GM12878 (cell line): ENCODE measurements at regions not wholly inside any gene's neighbourhood (a gene's known extent, or its start where the extent isn't known, plus 50 kb on each side); places are given as distances from the start of the nearest gene placed in this dataset.
"Not testable (repeated sequence)": the region's sequence is repeated elsewhere in the genome, so short reads cannot be mapped to it uniquely, and the experiment has no call there.

Source experiments
- ATAC-seq: fragments of 200-7000 bp; cut with Tn5 transposase; 3 replicates; pipeline ENCODE4 v1.9.1; 2020; ENCODE audit warnings: mild to moderate bottlenecking, moderate library complexity
- BruUV-seq: library from RNA; stranded (reverse); fragments of 400-500 nt; replicated peaks from 2 replicates; lab custom pipeline; 2021; lab: Mats Ljungman, UMichigan
- CTCF ChIA-PET: fragments of 300-600 bp; sonication (Branson Sonifier 250); formaldehyde crosslinking; extraction: SDS; loops from one replicate; lab custom pipeline; 2021; ENCODE audit warnings: inconsistent platforms; lab: Yijun Ruan, JAX
- POLR2A ChIA-PET: fragments of 350-600 bp; formaldehyde crosslinking; extraction: SDS; loops from one replicate; lab custom pipeline; 2021; ENCODE audit warnings: inconsistent platforms; lab: Charles Lee
- RAD21 ChIA-PET: fragments of 300-600 bp; sonication (Branson Sonifier 250); formaldehyde crosslinking; loops from one replicate; lab custom pipeline; 2023; ENCODE audit warnings: antibody characterized with exemption; ENCODE audit not compliant: unreplicated experiment; lab: Charles Lee
- SMC1A ChIA-PET: fragments of 300-600 bp; sonication (Branson Sonifier 250); formaldehyde crosslinking; loops from one replicate; lab custom pipeline; 2023; ENCODE audit not compliant: unreplicated experiment, uncharacterized antibody; lab: Charles Lee
- DNase-seq: peaks from one replicate; pipeline ENCODE4 v3.0.0-alpha.2; 2011; ENCODE audit warnings: low read depth, low spot score
- FAIRE-seq: peaks from 3 replicates; lab custom pipeline; 2011; peaks lifted over from hg19 to GRCh38; lab: Jason Lieb, UNC
- H2AFZ ChIP-seq: 2 replicates; pipeline ENCODE4 v1.6.0; 2011; ENCODE audit warnings: low read depth, low read length, control low read depth; ENCODE audit not compliant: control insufficient read depth
- H3K27ac ChIP-seq: 2 replicates; pipeline ENCODE4 v1.5.1; 2011; ENCODE audit warnings: control low read depth; ENCODE audit not compliant: control insufficient read depth, insufficient read depth
- H3K27me3 ChIP-seq, 2 experiments: replicated peaks in 1 of 2; 2 replicates each; pipeline versions ENCODE4 v1.6.0 to v1.6.1; 2011; ENCODE audit warnings: low read length in 1 of 2; ENCODE audit not compliant: control insufficient read depth in 2 of 2, insufficient read depth in 2 of 2
- H3K36me3 ChIP-seq, 2 experiments: 2 replicates each; pipeline ENCODE4 v1.5.1; 2011; ENCODE audit warnings: low read length in 1 of 2; ENCODE audit not compliant: control insufficient read depth in 2 of 2, insufficient read depth in 2 of 2
- H3K4me1 ChIP-seq: 2 replicates; pipeline ENCODE4 v1.6.1; 2011; ENCODE audit warnings: mild to moderate bottlenecking, low read length, moderate library complexity, mixed read lengths; ENCODE audit not compliant: control insufficient read depth, insufficient read depth
- H3K4me2 ChIP-seq: 2 replicates; pipeline ENCODE4 v1.6.0; 2011; ENCODE audit warnings: control low read depth; ENCODE audit not compliant: control insufficient read depth, insufficient read depth
- H3K4me3 ChIP-seq: fragments of 200-600 bp; sonication (generic); 2 replicates; pipeline ENCODE4 v1.5.1; 2016
- H3K79me2 ChIP-seq: 2 replicates; pipeline ENCODE4 v1.6.0; 2011; ENCODE audit warnings: low read length; ENCODE audit not compliant: control insufficient read depth, insufficient read depth
- H3K9ac ChIP-seq: 2 replicates; pipeline ENCODE4 v1.8.0; 2011; ENCODE audit warnings: low read length, control low read depth, mixed read lengths; ENCODE audit not compliant: control insufficient read depth, insufficient read depth
- H3K9me3 ChIP-seq: replicated peaks from 3 replicates; pipeline ENCODE4 v1.5.1; 2011; ENCODE audit warnings: mild to moderate bottlenecking, low read length; ENCODE audit not compliant: control insufficient read depth, insufficient read depth
- H4K20me1 ChIP-seq: 2 replicates; pipeline ENCODE4 v1.6.0; 2011; ENCODE audit not compliant: control insufficient read depth, insufficient read depth
- DPF2 ChIP-seq: fragments of 450-650 bp; IDR thresholded peaks from 2 replicates; pipeline ENCODE4 v1.6.1; 2017; ENCODE audit warnings: mild to moderate bottlenecking
- ESRRA ChIP-seq: IDR thresholded peaks from 2 replicates; pipeline ENCODE4 v1.6.1; 2012; ENCODE audit warnings: mild to moderate bottlenecking, low read length, improper control_type of control experiment
- LARP7 ChIP-seq: fragments of 450-650 bp; IDR thresholded peaks from 2 replicates; pipeline ENCODE4 v1.6.1; 2017; ENCODE audit warnings: mild to moderate bottlenecking
- MXI1 ChIP-seq: fragments of 150-350 bp; IDR thresholded peaks from 2 replicates; pipeline ENCODE4 v1.6.1; 2011; ENCODE audit warnings: low read depth, mild to moderate bottlenecking, inconsistent platforms, low read length, improper control_type of control experiment
- POLR2AphosphoS5 ChIP-seq: IDR thresholded peaks from 2 replicates; pipeline ENCODE4 v1.6.1; 2011; ENCODE audit warnings: mild to moderate bottlenecking, low read length, inconsistent platforms
- SPI1 ChIP-seq: IDR thresholded peaks from 2 replicates; pipeline ENCODE4 v1.6.1; 2011; ENCODE audit warnings: low read depth, mild to moderate bottlenecking, low read length, moderate library complexity, borderline replicate concordance; ENCODE audit not compliant: insufficient read depth
- SREBF1 ChIP-seq: IDR thresholded peaks from 2 replicates; pipeline ENCODE4 v1.6.1; 2012; ENCODE audit warnings: mild to moderate bottlenecking, low read length
- SRF ChIP-seq, 2 experiments: IDR thresholded peaks; 2 replicates each; pipeline ENCODE4 v1.6.1; 2011; ENCODE audit warnings: low read depth in 2 of 2, low read length in 2 of 2, mild to moderate bottlenecking in 1 of 2, moderate library complexity in 1 of 2
- ZNF207 ChIP-seq: fragments of 450-650 bp; IDR thresholded peaks from 2 replicates; pipeline ENCODE4 v1.6.1; 2014; ENCODE audit warnings: antibody characterized with exemption, mild to moderate bottlenecking, borderline replicate concordance
- WGBS: methylation state at CpG from one replicate; pipeline ENCODE4 v1.1.6; 2016; ENCODE audit warnings: low lambda C conversion rate; ENCODE audit not compliant: insufficient replicate concordance, insufficient coverage; ENCODE audit errors: missing lambda C conversion rate; 5-methylcytosine and 5-hydroxymethylcytosine counted together
- in situ Hi-C: fragments of 300-500 bp; cut with MboI; formaldehyde crosslinking; loops from 9 replicates; pipeline ENCODE4 v1.14.3; 2018; ENCODE audit warnings: mixed read lengths
- intact Hi-C: fragments of 100-400 bp; cut with micrococcal nuclease; formaldehyde crosslinking; loops from one replicate; pipeline ENCODE4 v1.14.2; 2022; ENCODE audit not compliant: unreplicated experiment
- TF ChIP-seq, protein P1 (sequence below), 3 experiments: IDR thresholded peaks in 2 of 3; conservative IDR thresholded peaks in 1 of 3; 2 replicates each; pipeline ENCODE4 v1.5.1; 2011; ENCODE audit warnings: low read depth in 3 of 3, low read length in 3 of 3, mild to moderate bottlenecking in 3 of 3, control low read depth in 2 of 3, moderate library complexity in 2 of 3, inconsistent platforms in 1 of 3, mixed read lengths in 1 of 3; ENCODE audit not compliant: control insufficient read depth in 2 of 3, insufficient read depth in 1 of 3; ENCODE audit errors: extremely low read depth in 1 of 3

DNA sequence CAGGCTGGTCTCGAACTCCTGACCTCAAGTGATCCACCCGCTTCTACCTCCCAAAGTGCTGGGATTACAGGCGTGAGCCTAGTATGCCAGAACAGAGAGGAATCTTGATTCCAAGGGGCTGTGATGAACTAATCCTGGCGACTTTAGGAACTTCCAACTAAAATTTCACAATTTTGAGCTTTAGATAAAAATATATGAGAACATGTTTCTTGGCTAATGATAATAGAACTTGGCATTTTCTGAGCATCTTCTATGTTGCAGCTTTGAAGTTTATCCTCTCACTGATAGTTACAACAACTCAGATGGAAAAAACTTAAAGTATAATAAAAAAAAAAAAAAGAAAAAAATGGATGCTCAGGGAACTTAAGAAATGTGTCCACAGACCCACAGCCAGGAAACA, 69.8 kb upstream of the WSCD1 start:
- in situ Hi-C loops (no loop called here), intact Hi-C loops (no loop called here)
- H3K27me3 ChIP-seq, result no peaks in the 10 kb centered on the region
- no peak for FAIRE-seq
- BruUV-seq, result no TSS peak
- no peaks in the 10 kb centered on the region for H3K4me1 ChIP-seq
- POLR2A ChIA-PET, result no interaction called here
- no peak overlapping the region for H2AFZ ChIP-seq
- RAD21 ChIA-PET, result no interaction called here
- SMC1A ChIA-PET, result no interaction called here
- H3K27ac ChIP-seq, result no peak overlapping the region
- WGBS, result 12% methylated on average over 4 of the region's 4 CpGs
- H3K9me3 ChIP-seq, result no peaks in the 10 kb centered on the region
- no peak overlapping the region for H3K4me2 ChIP-seq
- no peaks in the 10 kb centered on the region for H4K20me1 ChIP-seq
- CTCF ChIA-PET, result no interaction called here
- H3K79me2 ChIP-seq, result no peaks in the 10 kb centered on the region
- no peak for ATAC-seq
- no peak for DNase-seq
- H3K36me3 ChIP-seq, result no peaks in the 10 kb centered on the region
- H3K9ac ChIP-seq, result no peak overlapping the region
- TF ChIP-seq SREBF1, result no peak
- H3K4me3 ChIP-seq, result no peak overlapping the region

DNA sequence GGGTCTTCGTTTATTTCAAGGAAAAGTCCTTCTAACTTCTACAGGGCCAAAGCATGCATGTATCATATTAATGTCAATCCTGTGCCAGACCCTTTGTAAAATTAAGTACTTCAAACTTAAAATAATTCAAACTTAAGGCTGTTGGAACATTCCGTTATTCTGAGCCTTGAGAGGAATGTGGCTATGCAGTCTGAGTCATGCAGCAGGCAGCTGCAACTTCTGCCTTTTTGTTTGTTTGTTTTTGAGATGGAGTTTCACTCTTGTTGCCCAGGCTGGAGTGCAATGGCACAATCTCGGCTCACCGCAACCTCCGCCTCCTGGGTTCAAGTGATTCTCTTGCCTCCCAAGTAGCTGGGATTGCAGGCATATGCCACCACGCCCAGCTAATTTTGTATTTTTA, 67.0 kb upstream of the WSCD1 start:
- WGBS, result 52% methylated on average over 6 of the region's 6 CpGs
- H3K9me3 ChIP-seq, H4K20me1 ChIP-seq, SMC1A ChIA-PET, H3K4me3 ChIP-seq, intact Hi-C loops, CTCF ChIA-PET, POLR2A ChIA-PET, H3K4me2 ChIP-seq, H3K27ac ChIP-seq, RAD21 ChIA-PET, FAIRE-seq, H3K27me3 ChIP-seq, BruUV-seq, ATAC-seq, DNase-seq, H2AFZ ChIP-seq, H3K4me1 ChIP-seq, H3K9ac ChIP-seq, H3K79me2 ChIP-seq, H3K36me3 ChIP-seq, in situ Hi-C loops: not testable (repeated sequence)

DNA sequence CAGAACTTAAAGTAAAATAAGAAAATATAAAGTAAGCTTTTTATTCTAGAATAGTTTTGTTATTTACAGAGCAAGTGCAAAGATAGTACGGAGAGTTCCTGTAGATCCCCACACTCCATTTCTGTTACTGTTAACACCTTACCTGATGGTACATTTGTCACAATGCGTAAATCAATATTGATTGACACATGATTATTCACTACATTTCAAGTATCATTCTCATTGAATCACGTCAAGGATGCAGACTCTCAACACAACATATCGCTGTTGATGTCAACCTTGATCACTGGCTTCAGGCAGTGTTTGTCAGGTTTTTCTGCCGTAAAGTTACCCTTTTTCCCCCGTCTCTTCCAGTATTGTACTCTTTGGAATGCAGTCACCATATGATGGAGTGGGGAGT, 64.2 kb upstream of the WSCD1 start:
- no peak overlapping the region for H2AFZ ChIP-seq
- H3K4me2 ChIP-seq, result no peak overlapping the region
- DNase-seq (no peak), FAIRE-seq (no peak), ATAC-seq (no peak)
- no peaks in the 10 kb centered on the region for H3K27me3 ChIP-seq
- in situ Hi-C loops (no loop called here), intact Hi-C loops (no loop called here)
- H3K4me3 ChIP-seq, result no peak overlapping the region
- ChIA-PET CTCF (no interaction called here), SMC1A (no interaction called here), POLR2A (no interaction called here), RAD21 (no interaction called here)
- no peaks in the 10 kb centered on the region for H3K4me1 ChIP-seq
- H3K36me3 ChIP-seq, result no peaks in the 10 kb centered on the region
- no peaks in the 10 kb centered on the region for H3K9me3 ChIP-seq
- H4K20me1 ChIP-seq, result no peaks in the 10 kb centered on the region
- H3K27ac ChIP-seq, result no peak overlapping the region
- H3K9ac ChIP-seq, result no peak overlapping the region
- BruUV-seq, result no TSS peak
- no peaks in the 10 kb centered on the region for H3K79me2 ChIP-seq
- WGBS, result 45% methylated on average over 6 of the region's 6 CpGs
- TF ChIP-seq LARP7 (no peak), DPF2 (no peak), POLR2AphosphoS5 (no peak), ZNF207 (no peak), SPI1 (no peak), SRF (IDR thresholded peaks at IDR 0.05; ENCODE audit: low read depth in 2 of 2, low read length in 2 of 2) (no peak), MXI1 (no peak), ESRRA (no peak)
- TF ChIP-seq, protein P1, sequence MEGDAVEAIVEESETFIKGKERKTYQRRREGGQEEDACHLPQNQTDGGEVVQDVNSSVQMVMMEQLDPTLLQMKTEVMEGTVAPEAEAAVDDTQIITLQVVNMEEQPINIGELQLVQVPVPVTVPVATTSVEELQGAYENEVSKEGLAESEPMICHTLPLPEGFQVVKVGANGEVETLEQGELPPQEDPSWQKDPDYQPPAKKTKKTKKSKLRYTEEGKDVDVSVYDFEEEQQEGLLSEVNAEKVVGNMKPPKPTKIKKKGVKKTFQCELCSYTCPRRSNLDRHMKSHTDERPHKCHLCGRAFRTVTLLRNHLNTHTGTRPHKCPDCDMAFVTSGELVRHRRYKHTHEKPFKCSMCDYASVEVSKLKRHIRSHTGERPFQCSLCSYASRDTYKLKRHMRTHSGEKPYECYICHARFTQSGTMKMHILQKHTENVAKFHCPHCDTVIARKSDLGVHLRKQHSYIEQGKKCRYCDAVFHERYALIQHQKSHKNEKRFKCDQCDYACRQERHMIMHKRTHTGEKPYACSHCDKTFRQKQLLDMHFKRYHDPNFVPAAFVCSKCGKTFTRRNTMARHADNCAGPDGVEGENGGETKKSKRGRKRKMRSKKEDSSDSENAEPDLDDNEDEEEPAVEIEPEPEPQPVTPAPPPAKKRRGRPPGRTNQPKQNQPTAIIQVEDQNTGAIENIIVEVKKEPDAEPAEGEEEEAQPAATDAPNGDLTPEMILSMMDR (IDR thresholded peaks at IDR 0.05 in 2 of 3, conservative IDR thresholded peaks at IDR 0.05 in 1 of 3; ENCODE audit: control insufficient read depth in 2 of 3, extremely low read depth in 1 of 3, insufficient read depth in 1 of 3, low read depth in 3 of 3, low read length in 3 of 3), result no peak
